Liver (tissue), 7 donors: ENCODE measurements at regions not wholly inside any gene's neighbourhood (a gene's known extent, or its start where the extent isn't known, plus 50 kb on each side); places are given as distances from the start of the nearest gene placed in this dataset.
"Not testable (repeated sequence)": the region's sequence is repeated elsewhere in the genome, so short reads cannot be mapped to it uniquely, and the experiment has no call there.

Experiments used
- DNase-seq: peaks from one replicate; pipeline ENCODE4 v3.0.0-alpha.2; 2017; ENCODE audit warnings: low spot score
- H3K27ac ChIP-seq, 2 donors: one replicate each; pipeline ENCODE4 v1.7.0; 2013; ENCODE audit warnings: inconsistent platforms in 2 of 2, low read length in 2 of 2, control low read depth in 1 of 2, low read depth in 1 of 2, mild to moderate bottlenecking in 1 of 2
- H3K27me3 ChIP-seq, 4 donors: one replicate each; pipeline versions ENCODE4 v1.6.1 to v1.7.0; 2013; ENCODE audit warnings: low read length in 3 of 4, inconsistent platforms in 1 of 4, mild to moderate bottlenecking in 1 of 4, moderate library complexity in 1 of 4; ENCODE audit not compliant: control insufficient read depth in 4 of 4, insufficient read depth in 4 of 4
- H3K36me3 ChIP-seq, 4 donors: one replicate each; pipeline versions ENCODE4 v1.6.1 to v1.7.0; 2013; ENCODE audit warnings: low read length in 3 of 4, mild to moderate bottlenecking in 3 of 4, low read depth in 1 of 4, moderate library complexity in 1 of 4; ENCODE audit not compliant: control insufficient read depth in 4 of 4, insufficient read depth in 3 of 4
- H3K4me1 ChIP-seq, 4 donors: one replicate each; pipeline versions ENCODE4 v1.6.1 to v1.7.0; 2013; ENCODE audit warnings: low read length in 3 of 4, mild to moderate bottlenecking in 3 of 4, moderate library complexity in 1 of 4; ENCODE audit not compliant: control insufficient read depth in 4 of 4, insufficient read depth in 4 of 4
- H3K4me3 ChIP-seq, 3 donors: one replicate each; pipeline versions ENCODE4 v1.6.1 to v1.7.0; 2013; ENCODE audit warnings: low read length in 3 of 3, control low read depth in 1 of 3, low read depth in 1 of 3, mild to moderate bottlenecking in 1 of 3
- H3K9ac ChIP-seq, 2 donors: one replicate each; pipeline ENCODE4 v1.7.0; 2013; ENCODE audit warnings: low read length in 2 of 2, mild to moderate bottlenecking in 2 of 2, moderate library complexity in 2 of 2, control low read depth in 1 of 2, low read depth in 1 of 2
- H3K9me3 ChIP-seq, 4 donors: one replicate each; pipeline versions ENCODE4 v1.6.1 to v1.7.0; 2013; ENCODE audit warnings: low read length in 3 of 4; ENCODE audit not compliant: control insufficient read depth in 4 of 4
- EGR1 ChIP-seq, 2 donors: IDR thresholded peaks; 2 replicates each; pipeline ENCODE4 v1.6.1; 2016 to 2018; ENCODE audit warnings: antibody characterized with exemption in 2 of 2, low read depth in 2 of 2
- FOXA1 ChIP-seq: IDR thresholded peaks from 2 replicates; pipeline ENCODE4 v1.6.1; 2016; ENCODE audit warnings: antibody characterized with exemption
- FOXA2 ChIP-seq: IDR thresholded peaks from 2 replicates; pipeline ENCODE4 v1.6.1; 2016; ENCODE audit warnings: antibody characterized with exemption
- HNF4A ChIP-seq, 2 donors: conservative IDR thresholded peaks; 2 replicates each; pipeline ENCODE4 v1.6.1; 2016; ENCODE audit warnings: antibody characterized with exemption in 2 of 2, mild to moderate bottlenecking in 2 of 2
- NR2F2 ChIP-seq: IDR thresholded peaks from 2 replicates; pipeline ENCODE4 v1.6.1; 2016; ENCODE audit warnings: antibody characterized with exemption
- RXRA ChIP-seq, 2 donors: IDR thresholded peaks; 2 replicates each; pipeline ENCODE4 v1.6.1; 2017 to 2018; ENCODE audit warnings: antibody characterized with exemption in 2 of 2, mild to moderate bottlenecking in 1 of 2
- WGBS: extraction: QIAGEN DNeasy Blood & Tissue Kit; methylation state at CpG from one replicate; pipeline ENCODE4 v1.1.7; 2013; 5-methylcytosine and 5-hydroxymethylcytosine counted together
- TF ChIP-seq, protein P1 (sequence below): IDR thresholded peaks from 2 replicates; pipeline ENCODE4 v1.6.1; 2016; ENCODE audit warnings: antibody characterized with exemption
- TF ChIP-seq, protein P2 (sequence below): IDR thresholded peaks from 2 replicates; pipeline ENCODE4 v1.6.1; 2016; ENCODE audit warnings: antibody characterized with exemption
- donor health status: healthy.
- donor health status: healthy.
- donor health status: healthy.
- donor health status: healthy.

DNA sequence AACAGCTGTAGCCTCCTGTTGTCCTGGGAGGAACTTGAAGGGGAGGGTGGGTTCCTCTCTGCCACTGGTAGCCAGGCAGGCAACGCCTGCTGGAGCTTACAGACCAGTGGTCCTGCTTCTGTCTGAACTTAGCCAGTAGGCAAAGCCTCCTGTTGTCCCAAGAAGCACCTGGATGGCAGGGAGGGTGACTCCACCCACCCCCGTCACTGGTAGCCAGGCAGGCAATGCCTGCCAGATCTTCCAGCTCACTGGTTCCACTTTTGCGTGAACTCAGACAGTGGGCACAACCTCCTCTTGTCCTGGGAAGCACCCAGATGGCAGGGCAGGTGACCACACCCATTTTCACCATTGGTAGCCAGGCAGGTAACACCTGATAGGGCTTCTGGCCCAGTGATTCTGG lies 203.5 kb upstream of the DIPK2B start (continued):
- TF ChIP-seq FOXA1 (no peak), HNF4A (conservative IDR thresholded peaks at IDR 0.05) (no peak)

GRCh38 chrX:45401923-45402322 lies 201.2 kb upstream of the DIPK2B start:
- H3K9ac ChIP-seq, result no peak overlapping the region
- H3K27me3 ChIP-seq, result peaks cover 0 to 4% (median 0%) of the 10 kb centered on the region in 4 donors
- no peaks in the 10 kb centered on the region for H3K4me1 ChIP-seq
- H3K9me3 ChIP-seq, result no peaks in the 10 kb centered on the region
- no peak for DNase-seq
- 82% methylated on average over 2 of the region's 2 CpGs for WGBS
- H3K4me3 ChIP-seq, result no peak overlapping the region
- H3K27ac ChIP-seq, result no peak overlapping the region
- no peaks in the 10 kb centered on the region for H3K36me3 ChIP-seq
- TF ChIP-seq, protein P1, sequence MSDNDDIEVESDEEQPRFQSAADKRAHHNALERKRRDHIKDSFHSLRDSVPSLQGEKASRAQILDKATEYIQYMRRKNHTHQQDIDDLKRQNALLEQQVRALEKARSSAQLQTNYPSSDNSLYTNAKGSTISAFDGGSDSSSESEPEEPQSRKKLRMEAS, result no peak
- TF ChIP-seq, protein P2, sequence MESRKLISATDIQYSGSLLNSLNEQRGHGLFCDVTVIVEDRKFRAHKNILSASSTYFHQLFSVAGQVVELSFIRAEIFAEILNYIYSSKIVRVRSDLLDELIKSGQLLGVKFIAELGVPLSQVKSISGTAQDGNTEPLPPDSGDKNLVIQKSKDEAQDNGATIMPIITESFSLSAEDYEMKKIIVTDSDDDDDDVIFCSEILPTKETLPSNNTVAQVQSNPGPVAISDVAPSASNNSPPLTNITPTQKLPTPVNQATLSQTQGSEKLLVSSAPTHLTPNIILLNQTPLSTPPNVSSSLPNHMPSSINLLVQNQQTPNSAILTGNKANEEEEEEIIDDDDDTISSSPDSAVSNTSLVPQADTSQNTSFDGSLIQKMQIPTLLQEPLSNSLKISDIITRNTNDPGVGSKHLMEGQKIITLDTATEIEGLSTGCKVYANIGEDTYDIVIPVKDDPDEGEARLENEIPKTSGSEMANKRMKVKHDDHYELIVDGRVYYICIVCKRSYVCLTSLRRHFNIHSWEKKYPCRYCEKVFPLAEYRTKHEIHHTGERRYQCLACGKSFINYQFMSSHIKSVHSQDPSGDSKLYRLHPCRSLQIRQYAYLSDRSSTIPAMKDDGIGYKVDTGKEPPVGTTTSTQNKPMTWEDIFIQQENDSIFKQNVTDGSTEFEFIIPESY, result no peak

GRCh38 chrX:45400951-45401725 lies 200.5 kb upstream of the DIPK2B start:
- H3K4me3 ChIP-seq, H3K36me3 ChIP-seq, H3K9ac ChIP-seq, H3K4me1 ChIP-seq, H3K27me3 ChIP-seq, H3K9me3 ChIP-seq, DNase-seq, H3K27ac ChIP-seq: not testable (repeated sequence)
- WGBS, result 59% methylated on average over 8 of the region's 8 CpGs

- H3K27me3 ChIP-seq, result peaks cover 0 to 4% (median 0%) of the 10 kb centered on the region in 4 donors
- TF ChIP-seq NR2F2 (no peak), EGR1 (IDR thresholded peaks at IDR 0.05; ENCODE audit: low read depth in 2 of 2) (no peak), RXRA (IDR thresholded peaks at IDR 0.05) (no peak), FOXA2 (no peak), FOXA1 (no peak)
- H3K9me3 ChIP-seq, result peaks cover 0 to 6% (median 0%) of the 10 kb centered on the region in 4 donors
- H3K27ac ChIP-seq, result no peak overlapping the region
- no peaks in the 10 kb centered on the region for H3K4me1 ChIP-seq
- WGBS, result 71% methylated on average over 3 of the region's 3 CpGs
- H3K4me3 ChIP-seq, result no peak overlapping the region
- no peak for DNase-seq
- H3K9ac ChIP-seq, result no peak overlapping the region
- no peaks in the 10 kb centered on the region for H3K36me3 ChIP-seq
Observed at GRCh38 chrX:45400027-45400779, 199.5 kb upstream of the DIPK2B start.
